ENCODE measurements at regions not wholly inside any gene's neighbourhood (a gene's known extent, or its start where the extent isn't known, plus 50 kb on each side); places are given as distances from the start of the nearest gene placed in this dataset.
A peak's percentile ranks its signal among the peaks of the same experiment; 100 is the strongest.

DNA sequence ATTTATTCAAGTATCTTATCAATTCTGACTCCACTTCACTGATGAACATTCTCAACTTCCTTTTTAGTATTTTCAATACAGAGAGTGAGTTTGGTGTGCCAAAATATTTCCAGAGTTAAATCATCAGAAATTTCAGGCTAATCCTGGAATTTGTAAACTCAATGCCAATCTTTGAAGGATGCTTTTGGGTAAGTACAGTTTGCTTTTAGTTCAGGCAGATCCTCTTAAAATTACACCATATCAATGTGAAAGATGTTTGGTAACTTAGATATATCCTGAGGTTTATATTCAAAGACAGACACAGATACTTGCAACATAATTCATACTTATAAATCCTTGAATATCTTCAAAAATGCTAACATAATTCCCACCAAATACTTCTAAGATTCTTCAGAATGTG lies 76.0 kb upstream of the FAM47B start:
- H3K9me3 Mint-ChIP-seq (ENCODE audit: unreplicated experiment) = peaks cover 34% of the 10 kb centered on the region
- H3K36me3 Mint-ChIP-seq (ENCODE audit: unreplicated experiment) = peaks cover 4% of the 10 kb centered on the region
- H3K27me3 Mint-ChIP-seq (ENCODE audit: unreplicated experiment) = no peaks in the 10 kb centered on the region
- peaks cover 4% of the 10 kb centered on the region for H3K4me1 Mint-ChIP-seq (ENCODE audit: unreplicated experiment)
- H3K27ac Mint-ChIP-seq (ENCODE audit: unreplicated experiment) = no peak overlapping the region
- TF ChIP-seq, protein P1, sequence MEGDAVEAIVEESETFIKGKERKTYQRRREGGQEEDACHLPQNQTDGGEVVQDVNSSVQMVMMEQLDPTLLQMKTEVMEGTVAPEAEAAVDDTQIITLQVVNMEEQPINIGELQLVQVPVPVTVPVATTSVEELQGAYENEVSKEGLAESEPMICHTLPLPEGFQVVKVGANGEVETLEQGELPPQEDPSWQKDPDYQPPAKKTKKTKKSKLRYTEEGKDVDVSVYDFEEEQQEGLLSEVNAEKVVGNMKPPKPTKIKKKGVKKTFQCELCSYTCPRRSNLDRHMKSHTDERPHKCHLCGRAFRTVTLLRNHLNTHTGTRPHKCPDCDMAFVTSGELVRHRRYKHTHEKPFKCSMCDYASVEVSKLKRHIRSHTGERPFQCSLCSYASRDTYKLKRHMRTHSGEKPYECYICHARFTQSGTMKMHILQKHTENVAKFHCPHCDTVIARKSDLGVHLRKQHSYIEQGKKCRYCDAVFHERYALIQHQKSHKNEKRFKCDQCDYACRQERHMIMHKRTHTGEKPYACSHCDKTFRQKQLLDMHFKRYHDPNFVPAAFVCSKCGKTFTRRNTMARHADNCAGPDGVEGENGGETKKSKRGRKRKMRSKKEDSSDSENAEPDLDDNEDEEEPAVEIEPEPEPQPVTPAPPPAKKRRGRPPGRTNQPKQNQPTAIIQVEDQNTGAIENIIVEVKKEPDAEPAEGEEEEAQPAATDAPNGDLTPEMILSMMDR (IDR thresholded peaks at IDR 0.05) = no peak
- no peak overlapping the region for H3K4me3 Mint-ChIP-seq (ENCODE audit: unreplicated experiment)
- DNase-seq (ENCODE audit: extremely low spot score, unreplicated experiment) = no peak

DNA sequence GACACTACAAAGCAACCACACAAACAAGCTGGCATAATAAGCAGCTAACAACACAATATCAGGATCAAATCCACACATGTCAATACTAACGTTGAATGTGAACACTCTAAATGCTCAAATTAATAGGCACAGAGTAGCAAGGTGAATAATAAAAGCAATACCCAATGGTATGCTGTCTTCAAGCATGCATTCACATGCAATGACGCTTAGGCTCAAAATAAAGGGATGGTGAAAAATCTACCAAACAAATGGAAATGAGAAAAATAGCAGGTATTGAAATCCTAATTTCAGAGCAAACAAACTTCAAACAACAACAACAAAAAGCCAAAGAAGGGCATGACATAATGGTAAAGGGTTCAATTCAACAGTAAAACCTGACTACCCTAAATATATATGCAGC lies 74.0 kb upstream of the FAM47B start:
- Mint-ChIP-seq H3K9me3 (ENCODE audit: unreplicated experiment) (peaks cover 35% of the 10 kb centered on the region), H3K27me3 (ENCODE audit: unreplicated experiment) (no peaks in the 10 kb centered on the region), H3K36me3 (ENCODE audit: unreplicated experiment) (peaks cover 4% of the 10 kb centered on the region), H3K4me1 (ENCODE audit: unreplicated experiment) (peaks cover 6% of the 10 kb centered on the region), H3K27ac (ENCODE audit: unreplicated experiment) (no peak overlapping the region), H3K4me3 (ENCODE audit: unreplicated experiment) (no peak overlapping the region)
- TF ChIP-seq, protein P1 (IDR thresholded peaks at IDR 0.05) = no peak
- DNase-seq (ENCODE audit: extremely low spot score, unreplicated experiment) = no peak

DNA sequence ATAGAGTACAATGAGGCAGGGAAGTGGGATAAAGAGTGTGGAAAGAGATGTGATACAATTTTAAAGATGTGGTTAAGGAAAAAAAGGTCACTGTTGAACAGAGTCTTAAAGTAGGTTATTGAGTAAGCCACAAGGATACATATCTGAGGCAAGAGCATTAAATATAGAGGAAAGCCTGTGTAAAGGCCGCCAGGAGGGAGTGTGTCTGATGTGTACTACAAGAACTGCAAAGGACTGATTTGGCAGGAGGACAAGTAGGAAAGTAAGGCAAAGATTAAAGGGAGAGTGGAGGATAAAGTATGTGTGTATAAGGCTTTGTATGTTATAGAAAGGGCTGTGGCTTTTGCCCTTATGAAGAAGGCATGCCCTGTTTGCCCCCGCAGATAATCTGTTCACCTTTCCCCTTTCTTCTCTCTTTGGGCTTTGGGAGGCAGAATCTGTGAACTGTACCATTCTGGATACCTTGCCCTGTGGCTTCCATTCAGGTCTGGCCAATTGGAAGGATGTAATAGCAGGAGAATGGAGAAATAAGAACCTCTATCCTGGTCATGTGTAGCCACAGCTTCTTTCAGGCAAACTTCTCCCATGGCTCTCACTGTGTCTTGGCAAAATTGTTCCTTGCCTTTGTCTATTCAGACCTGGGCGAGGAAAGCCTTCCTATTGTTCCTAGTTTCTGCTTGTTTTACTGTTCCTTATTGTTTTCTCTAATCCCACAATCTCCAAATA lies 68.9 kb upstream of the FAM47B start:
- DNase-seq (ENCODE audit: extremely low spot score, unreplicated experiment) = no peak
- H3K27me3 Mint-ChIP-seq (ENCODE audit: unreplicated experiment) = no peaks in the 10 kb centered on the region
- H3K4me3 Mint-ChIP-seq (ENCODE audit: unreplicated experiment) = no peak overlapping the region
- peaks cover 39% of the 10 kb centered on the region for H3K4me1 Mint-ChIP-seq (ENCODE audit: unreplicated experiment)
- TF ChIP-seq, protein P1 (IDR thresholded peaks at IDR 0.05) = no peak
- H3K36me3 Mint-ChIP-seq (ENCODE audit: unreplicated experiment) = no peaks in the 10 kb centered on the region
- peaks cover 18% of the 10 kb centered on the region for H3K9me3 Mint-ChIP-seq (ENCODE audit: unreplicated experiment)
- peak overlapping the region; percentile 83 for H3K27ac Mint-ChIP-seq (ENCODE audit: unreplicated experiment)

DNA sequence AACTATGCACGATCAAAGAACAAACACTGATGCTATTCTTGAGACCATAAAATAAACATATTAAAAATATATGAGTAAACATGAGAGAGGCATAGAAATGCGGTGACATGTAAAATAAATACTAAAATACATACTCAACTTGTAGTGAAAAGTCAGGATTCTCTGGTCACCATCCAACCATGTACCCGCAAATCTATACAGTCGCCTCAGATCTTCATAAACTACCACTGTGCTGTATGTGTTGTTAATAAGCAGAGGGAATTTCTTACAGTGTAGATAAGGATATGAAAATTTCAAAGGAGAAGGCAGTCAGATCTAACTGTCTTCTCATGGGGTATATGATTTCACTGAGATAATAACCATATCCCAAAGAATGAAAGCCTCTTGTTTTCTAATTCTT lies 67.8 kb upstream of the FAM47B start:
- H3K36me3 Mint-ChIP-seq (ENCODE audit: unreplicated experiment) = no peaks in the 10 kb centered on the region
- peaks cover 45% of the 10 kb centered on the region for H3K4me1 Mint-ChIP-seq (ENCODE audit: unreplicated experiment)
- peaks cover 16% of the 10 kb centered on the region for H3K9me3 Mint-ChIP-seq (ENCODE audit: unreplicated experiment)
- H3K27me3 Mint-ChIP-seq (ENCODE audit: unreplicated experiment) = no peaks in the 10 kb centered on the region
- no peak overlapping the region for H3K4me3 Mint-ChIP-seq (ENCODE audit: unreplicated experiment)
- peak overlapping the region; percentile 83 for H3K27ac Mint-ChIP-seq (ENCODE audit: unreplicated experiment)
- DNase-seq (ENCODE audit: extremely low spot score, unreplicated experiment) = no peak
- TF ChIP-seq, protein P1 (IDR thresholded peaks at IDR 0.05) = no peak

DNA sequence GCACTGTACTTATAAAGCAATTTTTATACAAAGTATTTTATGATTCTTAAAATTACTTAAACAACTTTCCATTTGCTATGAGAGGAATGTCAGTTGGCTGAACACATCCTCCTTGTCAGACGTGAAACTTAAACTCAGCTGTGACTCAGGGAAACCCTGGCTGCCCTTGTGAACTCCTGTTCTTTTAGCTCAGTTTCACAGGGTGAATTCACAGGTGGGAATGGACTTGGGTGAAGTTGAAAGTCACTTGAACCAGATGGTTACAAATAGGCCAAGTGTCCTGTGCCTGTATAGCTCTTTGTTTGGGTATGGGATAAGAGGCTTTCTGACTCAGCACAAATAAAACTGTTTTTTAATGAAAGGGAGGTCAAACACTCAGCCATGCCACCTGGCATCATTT lies 67.4 kb upstream of the FAM47B start:
- Mint-ChIP-seq H3K4me1 (ENCODE audit: unreplicated experiment) (peaks cover 48% of the 10 kb centered on the region), H3K27ac (ENCODE audit: unreplicated experiment) (peak overlapping the region; percentile 83)
- TF ChIP-seq, protein P1 (IDR thresholded peaks at IDR 0.05) = no peak

More for the DNA sequence above, 67.4 kb upstream of the FAM47B start:
- Mint-ChIP-seq H3K36me3 (ENCODE audit: unreplicated experiment) (no peaks in the 10 kb centered on the region), H3K4me3 (ENCODE audit: unreplicated experiment) (no peak overlapping the region), H3K9me3 (ENCODE audit: unreplicated experiment) (peaks cover 12% of the 10 kb centered on the region), H3K27me3 (ENCODE audit: unreplicated experiment) (no peaks in the 10 kb centered on the region)
- DNase-seq (ENCODE audit: extremely low spot score, unreplicated experiment) = no peak

Data from osteocyte (in vitro differentiated cells).